ENCODE measurements at regions not wholly inside any gene's neighbourhood (a gene's known extent, or its start where the extent isn't known, plus 50 kb on each side); places are given as distances from the start of the nearest gene placed in this dataset.
A peak's percentile ranks its signal among the peaks of the same experiment; 100 is the strongest.

DNA sequence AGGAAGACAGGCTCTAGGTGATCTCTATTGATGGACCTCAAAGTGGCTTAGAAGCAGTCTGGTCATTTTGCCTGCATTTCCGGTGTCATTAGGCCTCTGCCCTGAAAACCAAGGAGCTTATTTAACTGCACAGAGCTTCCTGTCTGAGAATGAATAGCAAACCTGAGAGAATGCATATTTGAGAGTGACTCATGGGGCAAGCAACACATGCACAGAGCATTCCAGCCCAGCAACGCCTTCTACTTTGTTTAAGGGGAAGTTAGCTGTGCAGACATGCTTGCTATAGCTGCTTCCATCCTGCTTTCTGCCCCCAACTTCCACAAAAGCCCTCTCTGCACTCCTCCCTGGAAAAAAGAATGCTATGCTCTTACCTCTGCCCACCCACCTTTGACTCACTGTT, 232.8 kb downstream of the GRB14 start:
- BruUV-seq (replicated peaks) = no TSS peak
- TF ChIP-seq POLR2A (IDR thresholded peaks at IDR 0.05; ENCODE audit: low read depth, low read length) = no peak
- TF ChIP-seq JUN (IDR thresholded peaks at IDR 0.05; ENCODE audit: borderline replicate concordance, insufficient read depth, insufficient read length, low read depth) = peak; percentile 85
- peak; percentile 94 for TF ChIP-seq FOS (IDR thresholded peaks at IDR 0.05; ENCODE audit: borderline replicate concordance, insufficient read depth, low read length)
- TF ChIP-seq, protein P1, sequence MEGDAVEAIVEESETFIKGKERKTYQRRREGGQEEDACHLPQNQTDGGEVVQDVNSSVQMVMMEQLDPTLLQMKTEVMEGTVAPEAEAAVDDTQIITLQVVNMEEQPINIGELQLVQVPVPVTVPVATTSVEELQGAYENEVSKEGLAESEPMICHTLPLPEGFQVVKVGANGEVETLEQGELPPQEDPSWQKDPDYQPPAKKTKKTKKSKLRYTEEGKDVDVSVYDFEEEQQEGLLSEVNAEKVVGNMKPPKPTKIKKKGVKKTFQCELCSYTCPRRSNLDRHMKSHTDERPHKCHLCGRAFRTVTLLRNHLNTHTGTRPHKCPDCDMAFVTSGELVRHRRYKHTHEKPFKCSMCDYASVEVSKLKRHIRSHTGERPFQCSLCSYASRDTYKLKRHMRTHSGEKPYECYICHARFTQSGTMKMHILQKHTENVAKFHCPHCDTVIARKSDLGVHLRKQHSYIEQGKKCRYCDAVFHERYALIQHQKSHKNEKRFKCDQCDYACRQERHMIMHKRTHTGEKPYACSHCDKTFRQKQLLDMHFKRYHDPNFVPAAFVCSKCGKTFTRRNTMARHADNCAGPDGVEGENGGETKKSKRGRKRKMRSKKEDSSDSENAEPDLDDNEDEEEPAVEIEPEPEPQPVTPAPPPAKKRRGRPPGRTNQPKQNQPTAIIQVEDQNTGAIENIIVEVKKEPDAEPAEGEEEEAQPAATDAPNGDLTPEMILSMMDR (IDR thresholded peaks at IDR 0.05; ENCODE audit: extremely low read depth in 1 of 2, insufficient read depth in 1 of 2, low read depth in 1 of 2, low read length in 2 of 2) = no peak
- no peak for TF ChIP-seq EZH2 (IDR thresholded peaks at IDR 0.05; ENCODE audit: borderline replicate concordance, low read depth, low read length, severe bottlenecking)
- TF ChIP-seq GATA2 (IDR thresholded peaks at IDR 0.05; ENCODE audit: insufficient read depth, insufficient read length, low read depth, low read length) = peak; percentile 35
- TF ChIP-seq POLR2AphosphoS5 (IDR thresholded peaks at IDR 0.05; ENCODE audit: insufficient read depth, low read depth, low read length) = peak; percentile 56
- TF ChIP-seq, protein P2, sequence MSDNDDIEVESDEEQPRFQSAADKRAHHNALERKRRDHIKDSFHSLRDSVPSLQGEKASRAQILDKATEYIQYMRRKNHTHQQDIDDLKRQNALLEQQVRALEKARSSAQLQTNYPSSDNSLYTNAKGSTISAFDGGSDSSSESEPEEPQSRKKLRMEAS (IDR thresholded peaks at IDR 0.05; ENCODE audit: insufficient read depth, insufficient read length) = no peak
- peak; percentile 33 for TF ChIP-seq MYC (IDR thresholded peaks at IDR 0.05; ENCODE audit: low read depth, low read length)
- FAIRE-seq = peak; percentile 97
- intact Hi-C loops (cut with micrococcal nuclease) = loop anchor here (5.0 kb wide), 1 partner anchor 1231 kb away; no protein-coding TSS in a partner anchor
- H3K36me3 ChIP-seq (ENCODE audit: control insufficient read depth in 2 of 2, extremely low read depth in 1 of 2, insufficient read depth in 2 of 2, low read length in 2 of 2) = no peaks in the 10 kb centered on the region
- ChIA-PET POLR2A (no interaction called here), CTCF (interaction anchor here (0.7 to 1.7 kb wide), 7 partner anchors 10 to 90 kb away, joined by 3 to 7 read pairs (median 3); no protein-coding TSS in a partner anchor)
- H3K27me3 ChIP-seq (ENCODE audit: control insufficient read depth in 2 of 2, insufficient read depth in 2 of 2, low read length in 2 of 2) = no peaks in the 10 kb centered on the region
- dilution Hi-C loops (cut with MboI; ENCODE audit: extremely low pct_ligation_motif_present, low sequenced_read_pairs) = no loop called here
- no peaks in the 10 kb centered on the region for H3K79me2 ChIP-seq (ENCODE audit: control insufficient read depth, insufficient read depth, low read length)
- peak overlapping the region; percentile 44 for H3K27ac ChIP-seq (ENCODE audit: insufficient read depth, low read depth, low read length)
- peak; percentile 77 for DNase-seq (ENCODE audit: low read depth, low spot score)
- H3K4me1 ChIP-seq (ENCODE audit: control insufficient read depth, extremely low read depth, insufficient read depth, low read length) = peaks cover 12% of the 10 kb centered on the region
- H3K9ac ChIP-seq (replicated peaks; ENCODE audit: extremely low read depth, insufficient read depth, low read length) = no peak overlapping the region
- no peaks in the 10 kb centered on the region for H3K9me1 ChIP-seq (replicated peaks; ENCODE audit: control insufficient read depth, extremely low read depth, insufficient read depth, low read length)
- H4K20me1 ChIP-seq (replicated peaks; ENCODE audit: control insufficient read depth, extremely low read depth, insufficient read depth, low read length) = no peaks in the 10 kb centered on the region
- no peak overlapping the region for H3K4me3 ChIP-seq (replicated peaks in 1 of 3; ENCODE audit: insufficient read depth in 1 of 3, low read depth in 1 of 3, low read length in 3 of 3)
- H2AFZ ChIP-seq (ENCODE audit: low read depth, low read length) = peak overlapping the region; percentile 28
- no peaks in the 10 kb centered on the region for H3K9me3 ChIP-seq (replicated peaks; ENCODE audit: control insufficient read depth, insufficient read depth, low read length)
- peak overlapping the region; percentile 39 for H3K4me2 ChIP-seq (ENCODE audit: insufficient read depth, low read length)

Data from endothelial cell of umbilical vein (primary cell).